SK-N-MC (cell line): ENCODE measurements at regions not wholly inside any gene's neighbourhood (a gene's known extent, or its start where the extent isn't known, plus 50 kb on each side); places are given as distances from the start of the nearest gene placed in this dataset.

Source experiments
- EZH2 ChIP-seq: fragments of 200-600 bp; sonication (generic); IDR thresholded peaks from one replicate; pipeline ENCODE4 v1.6.1; 2017; ENCODE audit warnings: antibody characterized with exemption
- FOXP2 ChIP-seq: optimal IDR thresholded peaks from 2 replicates; pipeline ENCODE3; 2011; ENCODE audit warnings: mild to moderate bottlenecking, moderate library complexity; ENCODE audit not compliant: insufficient read depth; ENCODE audit errors: extremely low read length, control extremely low read depth
- POLR2AphosphoS5 ChIP-seq: IDR thresholded peaks from 2 replicates; pipeline ENCODE4 v1.6.1; 2012; ENCODE audit warnings: mild to moderate bottlenecking, low read depth, low read length, borderline replicate concordance

DNA sequence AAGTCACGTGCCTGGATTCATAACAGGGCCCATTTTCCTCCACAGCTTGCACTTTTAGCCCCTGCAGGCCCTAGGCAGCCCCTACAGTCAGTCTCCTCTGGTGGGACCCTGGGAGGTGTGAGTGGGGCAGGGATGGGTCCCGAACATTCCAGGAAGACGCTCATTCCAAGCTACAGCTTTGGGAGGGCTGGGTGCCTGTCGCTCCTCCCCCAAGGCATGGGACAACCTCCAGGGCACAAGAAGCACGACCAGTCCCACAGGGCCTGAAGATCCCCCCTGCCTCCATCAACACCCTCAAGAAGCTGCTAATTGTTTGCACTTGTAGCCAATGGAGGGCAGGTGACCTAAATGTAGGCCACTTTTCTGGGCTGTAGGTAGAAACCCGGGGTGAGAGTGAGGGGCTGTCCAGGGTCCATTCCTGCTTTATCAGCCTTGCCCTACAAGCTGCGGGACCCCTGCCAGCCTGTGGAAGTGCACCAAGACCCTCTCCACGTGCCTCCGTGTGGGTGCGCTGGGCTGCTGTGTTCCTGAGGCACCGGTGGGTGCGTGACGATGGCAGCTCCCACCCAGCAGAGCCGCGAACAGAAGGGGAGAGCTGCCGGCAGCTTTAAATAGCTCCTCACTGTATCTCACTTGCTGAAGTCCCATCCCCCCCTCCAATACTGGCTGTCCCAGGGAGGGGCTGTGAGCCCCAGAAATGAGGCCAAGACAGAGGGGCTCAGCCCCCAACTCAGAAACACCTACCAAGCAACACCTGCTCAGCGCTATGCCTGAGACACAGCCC lies 91.9 kb upstream of the ARAP3 start:
- TF ChIP-seq EZH2 (no peak), POLR2AphosphoS5 (no peak), FOXP2 (no peak)
